SK-N-SH (cell line): ENCODE measurements at regions not wholly inside any gene's neighbourhood (a gene's known extent, or its start where the extent isn't known, plus 50 kb on each side); places are given as distances from the start of the nearest gene placed in this dataset.

Experiments used
- CTCF ChIA-PET: fragments of 300-600, 350-600 bp; formaldehyde crosslinking; extraction: SDS; loops from one replicate; lab custom pipeline; 2021; lab: Yijun Ruan, JAX
- POLR2A ChIA-PET: fragments of 350-600 bp; sonication (Branson Sonifier 250); formaldehyde crosslinking; extraction: SDS; loops from one replicate; lab custom pipeline; 2020; ENCODE audit warnings: antibody characterized with exemption, inconsistent platforms; lab: Yijun Ruan, JAX
- DNase-seq: peaks from one replicate; pipeline ENCODE4 v3.0.0; 2012
- H2AFZ ChIP-seq: fragments of 200-600 bp; sonication (generic); 2 replicates; pipeline ENCODE4 v1.8.1; 2016; ENCODE audit warnings: antibody characterized with exemption, mild to moderate bottlenecking, low read depth
- H3F3A ChIP-seq: fragments of 200-600 bp; sonication (generic); replicated peaks from 2 replicates; pipeline ENCODE3; 2016; ENCODE audit warnings: antibody characterized with exemption, mild to moderate bottlenecking; ENCODE audit not compliant: insufficient read depth
- H3K27ac ChIP-seq, 2 experiments: fragments of 200-500 bp in 1 of 2; fragments of 200-600 bp in 1 of 2; sonication (Bioruptor generic) in 1 of 2; sonication (generic), shearing (Covaris generic) in 1 of 2; 2 replicates each; pipeline versions ENCODE4 v1.5.1 to v1.6.1; 2014 to 2016; ENCODE audit warnings: low read depth in 2 of 2, inconsistent platforms in 1 of 2, low read length in 1 of 2, mild to moderate bottlenecking in 1 of 2, mixed read lengths in 1 of 2
- H3K27me3 ChIP-seq: fragments of 200-600 bp; sonication (generic), shearing (Covaris generic); 2 replicates; pipeline ENCODE4 v1.6.1; 2016; ENCODE audit warnings: mixed run types; ENCODE audit not compliant: insufficient read depth
- H3K36me3 ChIP-seq, 2 experiments: fragments of 200-500 bp in 1 of 2; fragments of 200-600 bp in 1 of 2; sonication (Bioruptor generic) in 1 of 2; sonication (generic) in 1 of 2; replicated peaks in 1 of 2; 2 replicates each; pipeline versions ENCODE3 to v1.5.1; 2014 to 2016; ENCODE audit warnings: low read length in 1 of 2, mild to moderate bottlenecking in 1 of 2; ENCODE audit not compliant: insufficient read depth in 2 of 2, control insufficient read depth in 1 of 2
- H3K4me1 ChIP-seq, 2 experiments: fragments of 200-500 bp in 1 of 2; fragments of 200-600 bp in 1 of 2; sonication (Bioruptor generic) in 1 of 2; sonication (generic), shearing (Covaris generic) in 1 of 2; 2 replicates each; pipeline versions ENCODE4 v1.5.1 to v1.6.1; 2014 to 2016; ENCODE audit warnings: low read depth in 1 of 2, low read length in 1 of 2, mixed run types in 1 of 2; ENCODE audit not compliant: insufficient read depth in 2 of 2, control insufficient read depth in 1 of 2
- H3K4me2 ChIP-seq: fragments of 200-600 bp; sonication (generic), shearing (Covaris generic); 2 replicates; pipeline ENCODE4 v1.6.1; 2017; ENCODE audit warnings: mixed run types
- H3K4me3 ChIP-seq, 2 experiments: fragments of 200-500 bp in 1 of 2; fragments of 200-600 bp in 1 of 2; sonication (Bioruptor generic) in 1 of 2; sonication (generic), shearing (Covaris generic) in 1 of 2; 2 replicates each; pipeline versions ENCODE4 v1.5.1 to v1.8.1; 2014 to 2016; ENCODE audit warnings: low read depth in 2 of 2, inconsistent platforms in 1 of 2, low read length in 1 of 2, mild to moderate bottlenecking in 1 of 2, mixed read lengths in 1 of 2, moderate library complexity in 1 of 2
- H3K79me2 ChIP-seq: fragments of 200-600 bp; sonication (generic); 2 replicates; pipeline ENCODE4 v1.8.1; 2017; ENCODE audit warnings: mild to moderate bottlenecking; ENCODE audit not compliant: insufficient read depth
- H3K9ac ChIP-seq: fragments of 200-600 bp; sonication (generic); 2 replicates; pipeline ENCODE4 v1.6.1; 2017; ENCODE audit warnings: mixed run types
- H3K9me2 ChIP-seq: fragments of 200-600 bp; sonication (generic); 2 replicates; pipeline ENCODE4 v1.6.1; 2017; ENCODE audit warnings: mixed run types
- H3K9me3 ChIP-seq: fragments of 200-600 bp; sonication (generic); 2 replicates; pipeline ENCODE4 v1.6.1; 2017; ENCODE audit warnings: mixed run types, mild to moderate bottlenecking, moderate library complexity
- H4K20me1 ChIP-seq: fragments of 200-600 bp; sonication (generic); 2 replicates; pipeline ENCODE4 v1.6.1; 2017; ENCODE audit warnings: mild to moderate bottlenecking, mixed run types; ENCODE audit not compliant: insufficient read depth
- ELF1 ChIP-seq: IDR thresholded peaks from 2 replicates; pipeline ENCODE4 v1.4.0; 2012
- FOSL2 ChIP-seq: IDR thresholded peaks from 2 replicates; pipeline ENCODE4 v1.4.0; 2012; ENCODE audit warnings: low read depth, mild to moderate bottlenecking, moderate library complexity, borderline replicate concordance
- FOXJ3 ChIP-seq: sonication (generic); formaldehyde crosslinking; IDR thresholded peaks from 2 replicates; pipeline ENCODE4 v1.5.1; 2020; ENCODE audit warnings: mild to moderate bottlenecking, missing genetic modification reagents
- IRF3 ChIP-seq: fragments of 150-350 bp; IDR thresholded peaks from 2 replicates; pipeline ENCODE4 v1.6.1; 2016; ENCODE audit warnings: mild to moderate bottlenecking, low read depth, low read length
- JUND ChIP-seq: IDR thresholded peaks from 2 replicates; pipeline ENCODE4 v1.4.0; 2012
- PBX3 ChIP-seq: IDR thresholded peaks from 2 replicates; pipeline ENCODE4; 2012
- POLR2AphosphoS5 ChIP-seq: IDR thresholded peaks from 2 replicates; pipeline ENCODE4 v1.6.1; 2012; ENCODE audit warnings: low read depth, low read length
- RCOR1 ChIP-seq: fragments of 150-350 bp; IDR thresholded peaks from 2 replicates; pipeline ENCODE4 v1.6.1; 2017; ENCODE audit warnings: antibody characterized with exemption, low read length
- RXRA ChIP-seq: IDR thresholded peaks from 2 replicates; pipeline ENCODE4 v1.4.0; 2012; ENCODE audit warnings: low read depth, mild to moderate bottlenecking, borderline replicate concordance
- SIN3A ChIP-seq: IDR thresholded peaks from 2 replicates; pipeline ENCODE4 v1.6.1; 2012; ENCODE audit warnings: low read depth, mild to moderate bottlenecking, low read length, moderate library complexity, borderline replicate concordance
- TEAD4 ChIP-seq: IDR thresholded peaks from 2 replicates; pipeline ENCODE4 v1.4.0; 2012; ENCODE audit warnings: mild to moderate bottlenecking, borderline replicate concordance; ENCODE audit not compliant: insufficient read depth
- USF1 ChIP-seq: IDR thresholded peaks from 2 replicates; pipeline ENCODE4 v1.4.0; 2012; ENCODE audit warnings: low read depth, borderline replicate concordance
- USF2 ChIP-seq: fragments of 150-350 bp; IDR thresholded peaks from 2 replicates; pipeline ENCODE4 v1.6.1; 2017; ENCODE audit warnings: antibody characterized with exemption, low read length, low read depth, borderline replicate concordance
- YY1 ChIP-seq: IDR thresholded peaks from 2 replicates; pipeline ENCODE4 v1.4.0; 2012; ENCODE audit warnings: low read depth, mild to moderate bottlenecking
- WGBS: methylation state at CpG from one replicate; pipeline ENCODE4 v1.1.6; 2017; ENCODE audit warnings: low lambda C conversion rate; 5-methylcytosine and 5-hydroxymethylcytosine counted together
- TF ChIP-seq, protein P1 (sequence below): IDR thresholded peaks from 2 replicates; pipeline ENCODE4 v1.4.0; 2012; ENCODE audit warnings: low read depth, borderline replicate concordance
- TF ChIP-seq, protein P2 (sequence below): IDR thresholded peaks from 2 replicates; pipeline ENCODE4 v1.4.0; 2012; ENCODE audit warnings: low read depth

GRCh38 chr7:88399696-88400240 lies 93.1 kb upstream of the STEAP4 start:
- WGBS: 31% methylated on average over 5 of the region's 5 CpGs

DNA sequence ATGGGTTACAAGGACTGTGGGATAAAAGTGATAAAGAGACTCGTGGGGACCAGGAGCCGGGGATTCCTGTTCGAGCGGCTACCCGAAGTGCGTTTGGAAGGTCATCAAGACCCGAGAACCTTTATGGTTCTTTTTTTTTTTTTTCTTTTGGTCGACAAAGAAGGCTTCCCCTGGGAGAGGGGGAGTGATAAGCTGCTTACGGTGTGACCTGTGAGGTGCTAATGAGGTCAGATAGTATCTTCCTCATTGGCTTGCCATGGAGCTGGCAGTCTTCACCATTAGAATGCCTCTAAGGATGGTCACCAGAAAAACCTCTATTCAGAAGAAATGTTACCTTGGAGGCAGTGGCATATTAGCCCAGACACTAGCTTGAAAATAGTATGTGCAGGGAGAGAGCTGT lies 92.3 kb upstream of the STEAP4 start:
- POLR2A ChIA-PET: no interaction called here
- no peak overlapping the region for H3K9ac ChIP-seq

More at GRCh38 chr7:88399696-88400240, 93.1 kb upstream of the STEAP4 start:
- no peak for DNase-seq
- Histone ChIP-seq H3K4me2 (no peak overlapping the region), H3K27me3 (no peaks in the 10 kb centered on the region), H4K20me1 (no peaks in the 10 kb centered on the region), H2AFZ (no peak overlapping the region), H3K36me3 (no peaks in the 10 kb centered on the region), H3K79me2 (no peaks in the 10 kb centered on the region), H3K9ac (no peak overlapping the region), H3F3A (no peaks in the 10 kb centered on the region), H3K4me1 (no peaks in the 10 kb centered on the region), H3K9me2 (no peaks in the 10 kb centered on the region), H3K9me3 (no peaks in the 10 kb centered on the region), H3K4me3 (no peak overlapping the region), H3K27ac (no peak overlapping the region)
- CTCF ChIA-PET: interaction anchor here (0.9 to 1.6 kb wide), 8 partner anchors 8 to 351 kb away, joined by 3 to 6 read pairs (median 4); no protein-coding TSS in a partner anchor
- POLR2A ChIA-PET: no interaction called here
- TF ChIP-seq FOXJ3 (CRISPR knock-in tag) (no peak), IRF3 (no peak), RCOR1 (no peak)
- TF ChIP-seq, protein P1, sequence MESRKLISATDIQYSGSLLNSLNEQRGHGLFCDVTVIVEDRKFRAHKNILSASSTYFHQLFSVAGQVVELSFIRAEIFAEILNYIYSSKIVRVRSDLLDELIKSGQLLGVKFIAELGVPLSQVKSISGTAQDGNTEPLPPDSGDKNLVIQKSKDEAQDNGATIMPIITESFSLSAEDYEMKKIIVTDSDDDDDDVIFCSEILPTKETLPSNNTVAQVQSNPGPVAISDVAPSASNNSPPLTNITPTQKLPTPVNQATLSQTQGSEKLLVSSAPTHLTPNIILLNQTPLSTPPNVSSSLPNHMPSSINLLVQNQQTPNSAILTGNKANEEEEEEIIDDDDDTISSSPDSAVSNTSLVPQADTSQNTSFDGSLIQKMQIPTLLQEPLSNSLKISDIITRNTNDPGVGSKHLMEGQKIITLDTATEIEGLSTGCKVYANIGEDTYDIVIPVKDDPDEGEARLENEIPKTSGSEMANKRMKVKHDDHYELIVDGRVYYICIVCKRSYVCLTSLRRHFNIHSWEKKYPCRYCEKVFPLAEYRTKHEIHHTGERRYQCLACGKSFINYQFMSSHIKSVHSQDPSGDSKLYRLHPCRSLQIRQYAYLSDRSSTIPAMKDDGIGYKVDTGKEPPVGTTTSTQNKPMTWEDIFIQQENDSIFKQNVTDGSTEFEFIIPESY: no peak

GRCh38 chr7:88398459-88398858 lies 91.8 kb upstream of the STEAP4 start:
- no peak overlapping the region for H3K4me2 ChIP-seq
- ChIA-PET CTCF (no interaction called here), POLR2A (no interaction called here)
- no peak for TF ChIP-seq PBX3
- TF ChIP-seq USF1: no peak
- TF ChIP-seq, protein P2, sequence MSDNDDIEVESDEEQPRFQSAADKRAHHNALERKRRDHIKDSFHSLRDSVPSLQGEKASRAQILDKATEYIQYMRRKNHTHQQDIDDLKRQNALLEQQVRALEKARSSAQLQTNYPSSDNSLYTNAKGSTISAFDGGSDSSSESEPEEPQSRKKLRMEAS: no peak
- no peak for TF ChIP-seq SIN3A
- TF ChIP-seq RCOR1: no peak
- no peak for TF ChIP-seq YY1
- TF ChIP-seq JUND: no peak
- TF ChIP-seq USF2: no peak
- no peak for TF ChIP-seq RXRA
- TF ChIP-seq TEAD4: no peak
- no peak for TF ChIP-seq POLR2AphosphoS5
- TF ChIP-seq ELF1: no peak
- TF ChIP-seq FOXJ3 (CRISPR knock-in tag): no peak
- no peak for TF ChIP-seq FOSL2

More for the DNA sequence above, 92.3 kb upstream of the STEAP4 start:
- H3F3A ChIP-seq: no peaks in the 10 kb centered on the region
- no peaks in the 10 kb centered on the region for H3K9me3 ChIP-seq
- H4K20me1 ChIP-seq: no peaks in the 10 kb centered on the region
- H3K4me1 ChIP-seq: no peaks in the 10 kb centered on the region
- H3K79me2 ChIP-seq: no peaks in the 10 kb centered on the region
- TF ChIP-seq FOSL2: no peak
- no peak overlapping the region for H3K4me3 ChIP-seq
- H3K4me2 ChIP-seq: no peak overlapping the region
- H3K9me2 ChIP-seq: no peaks in the 10 kb centered on the region
- CTCF ChIA-PET: interaction anchor here (1.0 to 1.6 kb wide), 3 partner anchors 20 to 156 kb away, joined by 4 to 6 read pairs (median 5); no protein-coding TSS in a partner anchor
- no peak overlapping the region for H3K27ac ChIP-seq
- H3K27me3 ChIP-seq: no peaks in the 10 kb centered on the region
- no peaks in the 10 kb centered on the region for H3K36me3 ChIP-seq
- DNase-seq: no peak
- WGBS: 52% methylated on average over 9 of the region's 9 CpGs
- H2AFZ ChIP-seq: no peak overlapping the region

More at GRCh38 chr7:88398459-88398858, 91.8 kb upstream of the STEAP4 start:
- DNase-seq: no peak
- no peak overlapping the region for H3K9ac ChIP-seq
- H3K9me3 ChIP-seq: no peaks in the 10 kb centered on the region
- H2AFZ ChIP-seq: no peak overlapping the region
- H3K27ac ChIP-seq: no peak overlapping the region
- H3K4me1 ChIP-seq: no peaks in the 10 kb centered on the region
- 2% methylated on average over 1 of the region's 1 CpG for WGBS
- H3K27me3 ChIP-seq: no peaks in the 10 kb centered on the region
- no peaks in the 10 kb centered on the region for H3K36me3 ChIP-seq
- no peaks in the 10 kb centered on the region for H4K20me1 ChIP-seq
- no peaks in the 10 kb centered on the region for H3K79me2 ChIP-seq
- H3F3A ChIP-seq: no peaks in the 10 kb centered on the region
- H3K9me2 ChIP-seq: no peaks in the 10 kb centered on the region
- H3K4me3 ChIP-seq: no peak overlapping the region
